GM23338 (cell line): ENCODE measurements at regions not wholly inside any gene's neighbourhood (a gene's known extent, or its start where the extent isn't known, plus 50 kb on each side); places are given as distances from the start of the nearest gene placed in this dataset.

Experiments
- ATAC-seq: fragments of 200-7000 bp; cut with Tn5 transposase; 3 replicates; pipeline ENCODE4 v1.9.1; 2020
- DNase-seq: peaks from one replicate; pipeline ENCODE4 v3.0.0-alpha.2; 2015; ENCODE audit warnings: low spot score
- H2AFZ ChIP-seq: fragments of 200-600 bp; sonication (generic); 2 replicates; pipeline ENCODE4 v1.8.0; 2016; ENCODE audit warnings: antibody characterized with exemption, mild to moderate bottlenecking, moderate library complexity
- H3F3A ChIP-seq: fragments of 200-600 bp; sonication (generic); replicated peaks from 2 replicates; pipeline ENCODE4 v1.8.0; 2017; ENCODE audit warnings: antibody characterized with exemption, mixed run types, low read depth
- H3K27ac ChIP-seq: fragments of 200-600 bp; sonication (generic); 2 replicates; pipeline ENCODE4 v1.6.1; 2016; ENCODE audit warnings: low read depth
- H3K27me3 ChIP-seq: fragments of 200-600 bp; sonication (generic); 2 replicates; pipeline ENCODE4 v1.8.0; 2016; ENCODE audit warnings: mild to moderate bottlenecking, mixed run types, moderate library complexity; ENCODE audit not compliant: insufficient read depth
- H3K36me3 ChIP-seq: fragments of 200-600 bp; sonication (generic); 2 replicates; pipeline ENCODE4 v1.8.0; 2016; ENCODE audit warnings: mild to moderate bottlenecking; ENCODE audit not compliant: insufficient read depth
- H3K4me1 ChIP-seq: fragments of 200-600 bp; sonication (generic); 2 replicates; pipeline ENCODE4 v1.8.0; 2016; ENCODE audit warnings: mild to moderate bottlenecking, moderate library complexity; ENCODE audit not compliant: insufficient read depth
- H3K4me2 ChIP-seq: fragments of 200-600 bp; sonication (generic); 2 replicates; pipeline ENCODE4 v1.7.1; 2017; ENCODE audit warnings: mixed run types
- H3K4me3 ChIP-seq: fragments of 200-600 bp; sonication (generic); 2 replicates; pipeline ENCODE4 v1.6.1; 2016; ENCODE audit warnings: mixed run types
- H3K79me2 ChIP-seq: fragments of 200-600 bp; sonication (generic); replicated peaks from 2 replicates; pipeline ENCODE4 v1.8.0; 2017; ENCODE audit warnings: mild to moderate bottlenecking; ENCODE audit not compliant: insufficient read depth
- H3K9me2 ChIP-seq: fragments of 200-600 bp; sonication (generic); 2 replicates; pipeline ENCODE4 v1.8.0; 2017; ENCODE audit not compliant: insufficient read depth
- H4K20me1 ChIP-seq: fragments of 200-600 bp; sonication (generic); replicated peaks from 2 replicates; pipeline ENCODE4 v1.8.0; 2017; ENCODE audit warnings: mild to moderate bottlenecking; ENCODE audit not compliant: insufficient read depth
- H3K27ac Mint-ChIP-seq: 2 replicates; pipeline ENCODE4 v1.8.0; 2020; ENCODE audit warnings: inconsistent platforms, mild to moderate bottlenecking, moderate library complexity, mixed read lengths
- H3K27me3 Mint-ChIP-seq: 3 replicates; pipeline ENCODE4 v1.8.0; 2022; ENCODE audit warnings: low read depth, mild to moderate bottlenecking, moderate library complexity, mixed read lengths, inconsistent platforms; ENCODE audit not compliant: insufficient read depth, poor library complexity
- H3K36me3 Mint-ChIP-seq: 3 replicates; pipeline ENCODE4 v1.8.0; 2021; ENCODE audit warnings: low read depth, mild to moderate bottlenecking, inconsistent platforms, moderate library complexity, mixed read lengths
- H3K4me1 Mint-ChIP-seq: 3 replicates; pipeline ENCODE4 v1.8.0; 2020; ENCODE audit warnings: mild to moderate bottlenecking, inconsistent platforms, mixed read lengths
- H3K4me3 Mint-ChIP-seq: 3 replicates; pipeline ENCODE4 v1.8.0; 2021; ENCODE audit warnings: moderate library complexity, mild to moderate bottlenecking, inconsistent platforms, mixed read lengths
- H3K9me3 Mint-ChIP-seq: 3 replicates; pipeline ENCODE4 v1.8.0; 2020; ENCODE audit warnings: moderate library complexity, mild to moderate bottlenecking, inconsistent platforms, mixed read lengths
- CREB1 ChIP-seq: fragments of 250-450 bp; sonication (Bioruptor Pico); IDR thresholded peaks from 2 replicates; pipeline ENCODE4 v1.5.0; 2020; ENCODE audit warnings: low read depth, mild to moderate bottlenecking, moderate library complexity
- CTCF ChIP-seq, 2 experiments: fragments of 200-600 bp in 1 of 2; sonication (generic) in 1 of 2; conservative IDR thresholded peaks; 2 replicates each; pipeline versions ENCODE4 v1.5.1 to v1.6.1; 2016 to 2017; ENCODE audit warnings: antibody characterized with exemption in 2 of 2, low read depth in 2 of 2, mild to moderate bottlenecking in 2 of 2, moderate library complexity in 1 of 2
- ETS1 ChIP-seq: IDR thresholded peaks from 2 replicates; pipeline ENCODE4 v1.6.1; 2016; ENCODE audit warnings: antibody characterized with exemption
- EZH2 ChIP-seq: fragments of 200-600 bp; sonication (generic); IDR thresholded peaks from one replicate; pipeline ENCODE4 v1.8.0; 2017; ENCODE audit warnings: antibody characterized with exemption, mild to moderate bottlenecking, low read depth; ENCODE audit not compliant: unreplicated experiment
- EZH2phosphoT487 ChIP-seq: fragments of 200-600 bp; sonication (generic); IDR thresholded peaks from one replicate; pipeline ENCODE4 v1.8.1; 2018; ENCODE audit warnings: antibody characterized with exemption; ENCODE audit not compliant: unreplicated experiment
- JUNB ChIP-seq: IDR thresholded peaks from one replicate; pipeline ENCODE4 v1.6.1; 2016; ENCODE audit warnings: antibody characterized with exemption; ENCODE audit not compliant: unreplicated experiment
- NANOG ChIP-seq: IDR thresholded peaks from 2 replicates; pipeline ENCODE4 v1.6.1; 2016; ENCODE audit warnings: antibody characterized with exemption, borderline replicate concordance
- POLR2AphosphoS5 ChIP-seq: IDR thresholded peaks from 2 replicates; pipeline ENCODE4 v1.6.1; 2016; ENCODE audit warnings: antibody characterized with exemption, low read depth
- REST ChIP-seq: IDR thresholded peaks from one replicate; pipeline ENCODE4 v1.6.1; 2018; ENCODE audit warnings: antibody characterized with exemption; ENCODE audit not compliant: unreplicated experiment
- STAT1 ChIP-seq: IDR thresholded peaks from one replicate; pipeline ENCODE4 v1.6.1; 2016; ENCODE audit warnings: antibody characterized with exemption; ENCODE audit not compliant: unreplicated experiment
- ZNF114 ChIP-seq: fragments of 250-450 bp; sonication (Bioruptor Pico); IDR thresholded peaks from 2 replicates; pipeline ENCODE4 v1.5.0; 2020; ENCODE audit warnings: mild to moderate bottlenecking, moderate library complexity
- ZNF331 ChIP-seq: fragments of 250-450 bp; sonication (Bioruptor Pico); IDR thresholded peaks from 2 replicates; pipeline ENCODE4 v1.5.0; 2020; ENCODE audit warnings: low read depth, mild to moderate bottlenecking, moderate library complexity
- ZNF462 ChIP-seq: fragments of 250-450 bp; sonication (Bioruptor Pico); IDR thresholded peaks from 2 replicates; pipeline ENCODE4 v1.5.0; 2020; ENCODE audit warnings: mild to moderate bottlenecking, moderate library complexity

- no peaks in the 10 kb centered on the region for H3K79me2 ChIP-seq
- no peak for ATAC-seq
- Mint-ChIP-seq H3K4me3 (no peak overlapping the region), H3K27ac (no peak overlapping the region), H3K9me3 (no peaks in the 10 kb centered on the region), H3K4me1 (peaks cover 2% of the 10 kb centered on the region; the same call in 1 of the 3 replicates), H3K27me3 (no peaks in the 10 kb centered on the region), H3K36me3 (no peaks in the 10 kb centered on the region)
- H3K36me3 ChIP-seq: no peaks in the 10 kb centered on the region
- TF ChIP-seq POLR2AphosphoS5 (no peak), EZH2phosphoT487 (no peak), EZH2 (no peak), ETS1 (no peak), NANOG (no peak), ZNF114 (no peak), ZNF462 (CRISPR knock-in tag) (no peak), CTCF (conservative IDR thresholded peaks at IDR 0.05; ENCODE audit: low read depth in 2 of 2) (no peak), ZNF331 (CRISPR knock-in tag) (no peak), STAT1 (no peak), JUNB (no peak), REST (no peak), CREB1 (CRISPR knock-in tag) (no peak)
- no peak overlapping the region for H3K27ac ChIP-seq
- H3K27me3 ChIP-seq: no peaks in the 10 kb centered on the region
- no peaks in the 10 kb centered on the region for H3K9me2 ChIP-seq
- H3F3A ChIP-seq: no peaks in the 10 kb centered on the region
- H4K20me1 ChIP-seq: no peaks in the 10 kb centered on the region
- H3K4me3 ChIP-seq: no peak overlapping the region
- no peak overlapping the region for H2AFZ ChIP-seq
- no peaks in the 10 kb centered on the region for H3K4me1 ChIP-seq
- no peak for DNase-seq
- no peak overlapping the region for H3K4me2 ChIP-seq
These were observed 371.5 kb upstream of the PRR16 start for GRCh38 chr5:120092649-120093048.
